GM19455 (cell line): ENCODE measurements at regions not wholly inside any gene's neighbourhood (a gene's known extent, or its start where the extent isn't known, plus 50 kb on each side); places are given as distances from the start of the nearest gene placed in this dataset.

ENCODE experiments used
- ATAC-seq: cut with Tn5 transposase; IDR thresholded peaks from one replicate; pipeline ENCODE4 v1.9.1; 2021; ENCODE audit not compliant: unreplicated experiment

DNA sequence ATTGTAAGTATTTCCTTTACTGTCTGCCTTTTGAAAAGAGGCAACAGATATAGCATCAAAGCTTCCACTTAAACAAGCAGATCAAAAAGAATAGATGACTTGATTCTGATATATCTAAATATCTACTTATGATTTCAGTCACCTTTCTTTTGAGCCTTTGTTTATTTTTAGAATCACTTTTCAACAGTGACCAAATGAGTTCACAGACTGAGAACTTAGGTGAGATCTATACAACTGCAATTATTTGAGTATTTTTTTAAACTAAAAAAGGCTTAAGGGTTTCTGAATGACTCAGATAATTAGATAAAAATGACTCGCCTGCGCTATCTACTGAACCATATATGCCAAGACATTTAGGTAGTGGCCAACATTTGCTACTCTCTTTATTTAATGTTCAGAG lies 166.7 kb upstream of the KCNIP4 start:
- ATAC-seq, result no peak

- no peak for ATAC-seq
Observed at GRCh38 chr4:22103768-22104167, 155.2 kb upstream of the KCNIP4 start.

DNA sequence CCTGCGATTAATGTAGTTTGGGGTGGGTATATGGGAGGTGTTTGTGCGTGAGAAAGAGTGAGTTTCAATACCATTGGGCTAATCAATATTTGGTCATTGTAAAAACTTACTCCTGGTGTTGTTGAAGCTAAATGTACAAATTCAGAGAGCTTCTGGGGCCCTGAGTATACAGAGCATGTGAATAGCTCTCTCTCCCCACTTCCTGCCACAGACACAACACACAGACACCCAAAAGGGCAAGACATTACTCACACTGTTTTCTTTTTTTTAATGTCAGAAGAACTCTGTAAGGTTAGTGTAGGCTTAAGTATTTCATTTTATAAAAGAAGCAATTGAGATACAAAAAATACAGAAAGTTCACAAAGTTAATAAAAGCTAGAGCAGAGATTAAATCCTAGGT lies 151.3 kb upstream of the KCNIP4 start:
- ATAC-seq, result no peak

DNA sequence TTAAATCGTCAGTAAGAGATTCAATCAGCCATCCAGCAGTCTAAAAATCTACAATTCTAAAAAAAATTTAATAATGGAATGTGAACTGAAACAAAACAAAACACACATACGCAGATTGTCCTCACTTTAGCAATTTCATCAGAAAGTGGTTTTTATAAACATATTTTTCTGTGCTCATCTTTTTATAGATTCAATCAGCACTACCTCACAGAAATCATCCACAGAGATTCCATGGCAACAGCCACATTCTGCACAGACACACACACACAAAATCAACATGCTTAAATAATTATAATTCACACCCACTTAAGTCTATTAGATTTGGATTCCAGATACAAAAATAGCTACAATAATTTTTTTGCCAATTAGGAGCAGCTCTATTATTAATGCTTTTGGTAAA lies 149.0 kb upstream of the KCNIP4 start:
- ATAC-seq, result no peak

GRCh38 chr4:22094217-22094616 lies 145.6 kb upstream of the KCNIP4 start:
- no peak for ATAC-seq

- ATAC-seq, result no peak
Observed at GRCh38 chr4:22093126-22093525, 144.6 kb upstream of the KCNIP4 start.

DNA sequence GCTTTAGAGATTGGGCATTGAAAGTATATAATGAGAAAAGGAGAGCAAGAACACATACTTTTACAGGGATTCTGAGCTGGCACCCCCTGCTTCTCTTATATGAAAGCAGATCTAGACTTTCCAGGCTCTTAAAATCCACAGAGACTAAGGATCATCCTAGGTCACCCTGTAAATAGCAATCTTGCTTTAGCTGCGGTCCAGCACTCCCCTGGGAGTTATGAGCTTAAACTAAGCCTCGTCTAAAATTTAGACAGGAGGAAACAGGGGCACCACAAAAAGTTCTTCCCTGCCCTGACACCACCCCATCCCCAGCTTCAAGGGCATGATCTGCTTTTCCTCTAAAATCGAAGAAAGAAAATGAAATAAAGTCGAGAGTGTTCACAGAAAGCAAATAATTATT lies 143.3 kb upstream of the KCNIP4 start:
- no peak for ATAC-seq

- no peak for ATAC-seq
Observed at GRCh38 chr4:22091352-22091717, 142.8 kb upstream of the KCNIP4 start.

DNA sequence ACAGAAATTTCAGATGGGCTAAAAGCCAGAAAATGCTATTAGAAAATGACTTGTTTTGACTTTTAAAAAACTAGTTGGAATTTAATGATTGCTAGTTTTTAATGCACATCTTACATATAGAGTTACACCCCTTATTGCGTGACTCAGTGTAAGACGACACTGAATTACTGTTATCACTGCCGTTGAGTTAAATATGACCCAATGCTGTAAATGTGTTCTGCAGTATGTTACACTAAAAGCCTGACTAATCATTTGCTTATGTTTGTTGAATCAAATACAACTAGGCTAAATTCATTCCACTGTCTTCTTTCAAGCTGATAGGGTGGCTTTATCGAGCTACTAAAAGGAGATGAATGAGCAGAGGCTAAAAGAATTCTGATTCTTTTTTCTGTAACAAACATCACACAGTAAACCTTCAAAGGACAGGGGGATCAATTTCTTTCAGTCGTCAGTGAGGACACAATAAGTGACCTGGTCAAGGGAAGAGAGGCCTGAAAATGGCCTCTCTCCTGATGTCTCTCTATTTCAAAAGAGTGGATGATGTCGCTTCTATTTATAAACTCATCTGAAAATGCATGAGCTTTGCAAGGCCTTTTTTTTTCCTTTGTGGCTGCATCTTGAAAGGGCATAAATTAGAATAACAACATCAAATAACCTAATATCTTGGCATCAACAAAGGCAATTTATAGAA lies 142.2 kb upstream of the KCNIP4 start:
- ATAC-seq, result no peak

DNA sequence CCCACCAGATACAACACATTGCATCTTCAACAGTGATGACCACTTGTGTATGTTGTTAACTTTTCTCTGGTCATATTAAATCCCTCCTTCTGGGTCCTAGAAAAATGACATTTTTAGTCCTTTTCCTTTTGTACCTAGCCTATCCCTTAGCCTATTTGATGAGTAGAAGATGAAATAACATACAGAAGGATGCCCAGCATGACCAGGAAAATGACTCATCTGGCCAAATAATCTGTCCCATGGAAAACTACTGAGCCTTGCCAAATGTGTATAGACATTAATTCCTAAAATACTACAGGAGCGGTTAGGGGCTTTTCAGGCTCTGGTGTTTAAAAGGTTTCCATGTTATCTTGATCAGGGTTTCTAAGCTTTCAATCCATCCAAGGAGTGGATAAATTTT lies 129.0 kb upstream of the KCNIP4 start:
- no peak for ATAC-seq

GRCh38 chr4:22072726-22073125 lies 124.2 kb upstream of the KCNIP4 start:
- ATAC-seq, result no peak

- no peak for ATAC-seq
Observed at GRCh38 chr4:22072240-22072639, 123.7 kb upstream of the KCNIP4 start.

GRCh38 chr4:22071749-22072148 lies 123.2 kb upstream of the KCNIP4 start:
- peak; percentile 55 for ATAC-seq

DNA sequence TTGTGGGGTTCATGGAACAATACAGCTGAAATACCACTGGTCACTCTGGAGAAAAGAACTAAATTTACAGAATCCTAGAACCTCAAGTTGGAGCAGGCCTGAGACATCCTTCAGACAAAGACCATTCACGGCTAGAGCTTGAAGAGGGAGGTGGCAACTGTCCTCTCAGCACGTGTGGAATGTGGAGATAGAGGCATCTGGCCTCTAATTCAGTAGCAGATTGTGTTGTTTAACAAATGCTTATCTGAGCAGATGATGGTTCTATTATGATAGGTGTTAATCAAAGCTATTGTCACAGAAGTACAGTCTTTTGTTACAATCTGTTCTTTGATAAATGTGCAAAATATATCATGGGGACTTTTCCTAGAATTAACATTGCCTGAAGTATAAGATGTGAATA lies 121.7 kb upstream of the KCNIP4 start:
- no peak for ATAC-seq

- no peak for ATAC-seq
Observed at GRCh38 chr4:22063613-22064012, 115.0 kb upstream of the KCNIP4 start.

DNA sequence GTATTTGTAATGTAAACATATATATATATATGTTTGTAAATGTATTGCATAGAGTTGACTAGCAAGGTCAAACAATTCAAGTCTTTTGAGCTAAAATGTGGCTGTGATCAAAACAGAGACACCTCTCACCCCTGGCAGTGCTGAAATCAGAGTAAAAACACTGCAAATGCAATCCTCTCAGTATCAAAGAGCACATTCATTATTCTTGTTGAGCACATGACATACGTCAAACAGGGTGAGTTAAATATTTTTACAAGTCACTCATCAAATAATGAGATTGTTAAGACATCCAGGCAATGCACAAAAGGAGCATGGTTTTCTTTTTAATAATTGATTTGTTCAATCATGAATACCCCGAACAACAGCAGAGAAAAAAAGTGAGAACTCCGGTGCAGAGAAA lies 114.1 kb upstream of the KCNIP4 start:
- no peak for ATAC-seq

GRCh38 chr4:22055954-22056353 lies 107.4 kb upstream of the KCNIP4 start:
- no peak for ATAC-seq

DNA sequence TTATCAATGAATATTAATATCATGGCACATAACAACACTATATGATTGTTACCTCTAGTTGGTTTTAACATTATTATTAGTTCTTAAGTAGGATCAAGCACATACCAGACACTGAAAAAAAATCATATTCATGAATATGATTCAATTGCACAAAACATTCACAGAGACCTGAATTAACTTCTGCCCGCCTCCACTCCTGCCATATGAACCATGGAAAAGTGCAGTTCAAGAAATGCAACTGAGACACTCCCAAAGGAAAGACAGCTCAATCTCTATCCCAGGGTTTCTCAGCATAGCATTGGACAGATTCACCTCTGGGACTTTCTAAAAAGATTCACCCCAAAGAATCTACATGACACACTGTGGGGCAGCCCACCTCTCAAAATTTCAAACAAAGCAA lies 103.5 kb upstream of the KCNIP4 start:
- ATAC-seq, result no peak

GRCh38 chr4:22048323-22048722 lies 99.8 kb upstream of the KCNIP4 start:
- no peak for ATAC-seq

GRCh38 chr4:22047793-22048192 lies 99.2 kb upstream of the KCNIP4 start:
- ATAC-seq, result no peak

DNA sequence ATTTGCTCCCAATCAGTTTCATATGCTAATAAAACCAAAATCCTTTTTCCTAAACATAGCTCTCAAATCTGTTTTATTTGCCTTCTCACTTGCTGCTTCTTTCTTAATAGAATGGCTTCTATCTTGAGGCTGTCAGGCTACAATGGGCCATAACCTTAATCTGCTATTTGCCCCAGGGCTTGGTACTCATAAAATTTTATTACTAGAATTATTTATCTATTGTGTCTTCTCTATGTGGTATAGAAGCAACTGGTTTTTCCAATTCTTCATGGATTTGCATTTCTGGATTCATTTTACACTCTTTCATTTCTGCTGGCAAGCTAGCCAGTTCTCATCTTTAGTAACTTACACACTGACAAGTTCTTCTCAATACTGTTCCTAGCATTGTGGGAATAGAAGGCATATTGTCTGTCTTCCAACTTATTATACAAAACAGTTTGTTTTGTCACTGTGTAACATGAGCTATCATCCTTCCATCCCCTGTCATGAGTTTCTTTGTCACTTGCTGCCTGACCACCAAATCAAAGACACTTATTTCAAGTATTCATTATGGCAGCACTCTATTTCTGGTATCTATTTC lies 96.6 kb upstream of the KCNIP4 start:
- ATAC-seq, result no peak

DNA sequence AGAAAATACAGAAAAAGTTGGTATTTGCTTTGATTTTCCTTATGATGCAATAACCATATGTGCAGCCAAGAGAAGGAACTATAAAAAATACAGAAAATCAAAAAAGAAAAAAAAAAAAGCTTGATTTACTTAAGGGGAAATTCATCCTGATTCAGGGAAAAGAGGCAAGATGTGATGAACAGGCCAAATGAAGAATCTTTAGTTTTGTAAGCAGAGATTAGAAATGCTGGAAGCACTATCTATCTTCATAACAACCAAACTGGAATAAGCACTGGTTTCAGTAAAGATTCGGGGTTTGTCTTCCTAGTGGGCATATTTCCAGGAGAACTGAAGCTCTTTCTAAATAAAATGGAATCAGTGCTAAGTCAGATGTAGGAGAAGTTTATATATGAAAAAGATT lies 82.9 kb upstream of the KCNIP4 start:
- ATAC-seq, result no peak

DNA sequence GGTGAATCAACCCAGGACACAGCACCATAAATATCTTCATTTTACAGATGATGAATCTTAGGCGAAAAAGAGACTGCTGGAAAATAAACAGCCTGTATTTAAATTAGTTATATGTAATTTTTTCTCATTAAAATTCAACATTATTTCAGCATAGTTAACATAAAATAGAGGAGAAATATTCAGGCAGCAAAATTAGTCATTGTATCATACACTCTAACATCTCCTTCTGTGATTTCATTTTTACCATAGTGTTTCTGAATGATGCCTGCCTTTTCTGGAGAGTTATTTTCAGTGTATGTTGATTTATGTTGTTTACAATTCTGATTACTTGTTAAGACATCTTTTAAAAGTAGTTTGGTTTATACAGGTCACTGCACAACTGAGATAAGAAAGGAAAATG lies 82.3 kb upstream of the KCNIP4 start:
- ATAC-seq, result no peak
